Osteoblast (primary cell): ENCODE measurements at regions not wholly inside any gene's neighbourhood (a gene's known extent, or its start where the extent isn't known, plus 50 kb on each side); places are given as distances from the start of the nearest gene placed in this dataset.

Source experiments
- DNase-seq: peaks from one replicate; pipeline ENCODE4 v3.0.0; 2011; ENCODE audit warnings: low spot score, mixed read lengths; ENCODE audit not compliant: insufficient read length; ENCODE audit errors: missing footprints
- H2AFZ ChIP-seq: 2 replicates; pipeline ENCODE4 v1.6.0; 2011; ENCODE audit warnings: mild to moderate bottlenecking, low read length
- H3K27ac ChIP-seq: 2 replicates; pipeline ENCODE4 v1.5.1; 2011; ENCODE audit warnings: mild to moderate bottlenecking, low read depth, low read length, moderate library complexity
- H3K27me3 ChIP-seq: 2 replicates; pipeline ENCODE4 v1.6.0; 2012; ENCODE audit warnings: mild to moderate bottlenecking, control low read depth, inconsistent platforms, low read length, moderate library complexity; ENCODE audit not compliant: insufficient read depth
- H3K36me3 ChIP-seq: 2 replicates; pipeline ENCODE4 v1.5.1; 2011; ENCODE audit warnings: mild to moderate bottlenecking, low read length, control low read depth, moderate library complexity; ENCODE audit not compliant: insufficient read depth
- H3K4me1 ChIP-seq: 2 replicates; pipeline ENCODE4 v1.5.1; 2011; ENCODE audit warnings: mild to moderate bottlenecking, low read length, control low read depth, moderate library complexity; ENCODE audit not compliant: insufficient read depth
- H3K4me2 ChIP-seq: 2 replicates; pipeline ENCODE4 v1.6.0; 2011; ENCODE audit warnings: mild to moderate bottlenecking, low read length; ENCODE audit not compliant: insufficient read depth
- H3K4me3 ChIP-seq: fragments of 200-600 bp; sonication (generic); 3 replicates; pipeline ENCODE4 v1.5.1; 2012; ENCODE audit warnings: mild to moderate bottlenecking, low read length, inconsistent platforms; ENCODE audit not compliant: insufficient read depth
- H3K79me2 ChIP-seq: 2 replicates; pipeline ENCODE4 v1.6.0; 2012; ENCODE audit warnings: mild to moderate bottlenecking, low read length, control low read depth, inconsistent platforms; ENCODE audit not compliant: insufficient read depth
- H3K9me3 ChIP-seq: 2 replicates; pipeline ENCODE4 v1.5.1; 2011; ENCODE audit warnings: low read depth, low read length, control low read depth
- H4K20me1 ChIP-seq: 2 replicates; pipeline ENCODE4 v1.6.0; 2012; ENCODE audit warnings: mild to moderate bottlenecking, low read length, control low read depth; ENCODE audit not compliant: insufficient read depth
- TF ChIP-seq, protein P1 (sequence below): IDR thresholded peaks from 2 replicates; pipeline ENCODE4 v1.5.1; 2011; ENCODE audit warnings: mild to moderate bottlenecking, low read depth, low read length, moderate library complexity; ENCODE audit errors: extremely low read depth

DNA sequence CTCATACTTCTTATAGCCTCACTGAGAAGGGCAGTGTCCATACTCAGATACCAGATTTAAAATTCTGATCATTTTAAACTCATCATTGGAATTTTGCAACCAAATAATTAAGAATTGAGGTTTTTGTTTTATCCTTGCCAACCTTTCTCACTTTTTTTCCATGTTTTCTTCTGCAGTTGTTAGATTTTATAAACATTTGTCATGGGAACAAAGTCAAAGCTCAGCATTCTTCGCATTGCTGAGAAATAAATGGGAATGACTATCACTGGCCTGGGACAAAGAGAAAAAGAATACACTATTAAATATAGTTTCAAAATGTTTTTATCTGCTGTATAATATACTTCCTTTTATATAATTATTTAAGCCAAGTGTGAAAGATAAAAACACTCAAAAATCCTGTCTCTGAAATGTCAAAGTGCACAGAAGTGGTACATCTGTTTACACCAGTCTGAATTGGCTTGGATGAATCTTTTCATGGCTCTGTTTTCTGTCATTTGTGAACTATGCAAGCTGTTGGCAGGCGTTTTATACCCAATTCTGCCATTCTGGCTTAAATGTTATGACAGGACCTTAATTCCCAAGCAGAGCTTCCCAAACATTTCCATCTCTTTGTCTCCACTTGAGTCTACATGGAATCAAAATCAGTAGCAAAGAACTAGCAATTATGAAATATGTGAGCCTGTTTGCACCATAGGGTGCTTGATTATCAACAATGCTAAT lies 249.3 kb upstream of the SYT4 start:
- peak overlapping the region; percentile 48 for H3K27ac ChIP-seq
- H3K36me3 ChIP-seq: no peaks in the 10 kb centered on the region
- TF ChIP-seq, protein P1, sequence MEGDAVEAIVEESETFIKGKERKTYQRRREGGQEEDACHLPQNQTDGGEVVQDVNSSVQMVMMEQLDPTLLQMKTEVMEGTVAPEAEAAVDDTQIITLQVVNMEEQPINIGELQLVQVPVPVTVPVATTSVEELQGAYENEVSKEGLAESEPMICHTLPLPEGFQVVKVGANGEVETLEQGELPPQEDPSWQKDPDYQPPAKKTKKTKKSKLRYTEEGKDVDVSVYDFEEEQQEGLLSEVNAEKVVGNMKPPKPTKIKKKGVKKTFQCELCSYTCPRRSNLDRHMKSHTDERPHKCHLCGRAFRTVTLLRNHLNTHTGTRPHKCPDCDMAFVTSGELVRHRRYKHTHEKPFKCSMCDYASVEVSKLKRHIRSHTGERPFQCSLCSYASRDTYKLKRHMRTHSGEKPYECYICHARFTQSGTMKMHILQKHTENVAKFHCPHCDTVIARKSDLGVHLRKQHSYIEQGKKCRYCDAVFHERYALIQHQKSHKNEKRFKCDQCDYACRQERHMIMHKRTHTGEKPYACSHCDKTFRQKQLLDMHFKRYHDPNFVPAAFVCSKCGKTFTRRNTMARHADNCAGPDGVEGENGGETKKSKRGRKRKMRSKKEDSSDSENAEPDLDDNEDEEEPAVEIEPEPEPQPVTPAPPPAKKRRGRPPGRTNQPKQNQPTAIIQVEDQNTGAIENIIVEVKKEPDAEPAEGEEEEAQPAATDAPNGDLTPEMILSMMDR: no peak
- H3K27me3 ChIP-seq: no peaks in the 10 kb centered on the region
- H3K4me1 ChIP-seq: peaks cover 8% of the 10 kb centered on the region
- H4K20me1 ChIP-seq: no peaks in the 10 kb centered on the region
- no peak overlapping the region for H3K4me3 ChIP-seq
- DNase-seq: no peak
- H3K79me2 ChIP-seq: no peaks in the 10 kb centered on the region
- H2AFZ ChIP-seq: no peak overlapping the region
- no peaks in the 10 kb centered on the region for H3K9me3 ChIP-seq
- H3K4me2 ChIP-seq: no peak overlapping the region

DNA sequence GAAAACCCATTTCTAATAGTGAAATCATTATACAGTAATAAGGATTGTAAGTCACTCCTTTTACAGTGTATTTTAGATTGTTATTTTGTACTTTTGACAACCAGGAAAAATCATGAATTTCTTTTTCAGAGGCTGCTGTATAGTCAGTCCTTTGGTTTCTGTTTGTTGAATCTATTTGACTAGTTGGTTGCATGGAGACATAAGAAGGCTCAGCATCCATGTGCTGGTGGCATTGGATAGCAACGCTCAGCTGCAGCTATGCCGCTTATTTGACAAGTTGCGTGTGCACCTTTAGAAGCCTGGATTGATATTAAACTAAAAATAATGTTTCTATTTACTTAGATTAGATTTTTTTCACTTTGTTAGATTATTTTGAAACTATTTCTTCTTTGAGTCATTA lies 254.1 kb upstream of the SYT4 start:
- Histone ChIP-seq H2AFZ (no peak overlapping the region), H3K27ac (no peak overlapping the region), H4K20me1 (no peaks in the 10 kb centered on the region), H3K4me3 (no peak overlapping the region), H3K4me2 (no peak overlapping the region), H3K9me3 (no peaks in the 10 kb centered on the region), H3K4me1 (peaks cover 8% of the 10 kb centered on the region), H3K27me3 (no peaks in the 10 kb centered on the region), H3K79me2 (no peaks in the 10 kb centered on the region), H3K36me3 (no peaks in the 10 kb centered on the region)
- TF ChIP-seq, protein P1: no peak
- DNase-seq: no peak

DNA sequence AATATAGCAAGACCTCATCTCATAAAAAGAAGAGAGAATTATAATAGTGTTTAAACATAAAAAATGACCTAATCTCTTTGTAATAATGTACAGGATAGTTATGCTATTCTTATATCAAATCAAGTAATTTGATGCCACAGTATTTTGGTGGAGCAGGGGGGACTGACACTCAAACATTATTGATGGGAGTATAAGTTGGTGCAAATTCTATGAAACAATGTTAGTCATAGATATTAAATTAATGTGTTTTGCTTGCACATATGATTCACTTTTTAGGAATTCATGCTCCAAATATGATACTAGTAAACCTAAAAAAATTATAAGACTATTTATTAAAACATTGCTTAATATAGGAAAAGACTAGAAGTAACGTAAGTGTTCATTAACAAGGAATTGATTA lies 256.1 kb upstream of the SYT4 start:
- Histone ChIP-seq H3K79me2 (no peaks in the 10 kb centered on the region), H3K36me3 (no peaks in the 10 kb centered on the region), H3K4me2 (no peak overlapping the region), H4K20me1 (no peaks in the 10 kb centered on the region), H3K9me3 (no peaks in the 10 kb centered on the region), H3K27me3 (no peaks in the 10 kb centered on the region), H2AFZ (no peak overlapping the region), H3K4me1 (peaks cover 3% of the 10 kb centered on the region), H3K4me3 (no peak overlapping the region), H3K27ac (no peak overlapping the region)
- TF ChIP-seq, protein P1: no peak
- DNase-seq: no peak

DNA sequence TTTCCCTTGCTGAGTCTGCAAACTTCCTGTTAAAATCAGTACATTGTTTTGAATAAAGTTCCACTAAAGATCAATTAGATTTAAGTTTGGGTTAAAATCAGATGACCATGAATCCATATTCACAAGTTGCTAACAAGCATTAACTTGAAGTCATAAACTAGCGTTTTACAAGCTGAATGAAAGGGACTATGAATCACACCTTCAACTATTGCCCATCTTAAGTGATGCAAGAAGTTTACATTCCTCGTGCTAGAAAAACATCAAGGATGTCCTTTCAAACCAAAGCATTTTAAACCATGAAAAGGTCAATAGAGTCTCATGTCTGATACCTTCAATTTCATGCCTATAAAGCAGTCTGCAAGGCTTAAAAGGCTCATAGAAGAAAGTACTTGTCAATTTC lies 257.2 kb upstream of the SYT4 start:
- H3K4me2 ChIP-seq: peak overlapping the region; percentile 20
- no peak overlapping the region for H3K27ac ChIP-seq
- DNase-seq: no peak

More for the DNA sequence above, 257.2 kb upstream of the SYT4 start:
- TF ChIP-seq, protein P1: no peak
- Histone ChIP-seq H3K4me1 (peaks cover 7% of the 10 kb centered on the region), H2AFZ (no peak overlapping the region), H4K20me1 (no peaks in the 10 kb centered on the region), H3K9me3 (no peaks in the 10 kb centered on the region), H3K4me3 (no peak overlapping the region), H3K27me3 (no peaks in the 10 kb centered on the region), H3K79me2 (no peaks in the 10 kb centered on the region), H3K36me3 (no peaks in the 10 kb centered on the region)
